ENCODE measurements at regions not wholly inside any gene's neighbourhood (a gene's known extent, or its start where the extent isn't known, plus 50 kb on each side); places are given as distances from the start of the nearest gene placed in this dataset.

GRCh38 chr3:69604735-69605450 lies 134.4 kb upstream of the MITF start:
- TF ChIP-seq CTCF (IDR thresholded peaks at IDR 0.05) (no peak), POLR2AphosphoS5 (IDR thresholded peaks at IDR 0.05) (no peak), POLR2A (IDR thresholded peaks at IDR 0.05) (no peak)

Data from stomach (tissue), 4 donors.